OCI-LY3 (cell line): ENCODE measurements at regions not wholly inside any gene's neighbourhood (a gene's known extent, or its start where the extent isn't known, plus 50 kb on each side); places are given as distances from the start of the nearest gene placed in this dataset.

ENCODE experiments used
- EZH2phosphoT487 ChIP-seq: fragments of 200-600 bp; shearing (Covaris generic); IDR thresholded peaks from 2 replicates; pipeline ENCODE4 v1.6.1; 2018; ENCODE audit warnings: antibody characterized with exemption, mixed run types, low read depth
- TF ChIP-seq, protein P1 (sequence below): fragments of 200-600, 300-600 bp; sonication (generic); IDR thresholded peaks from 2 replicates; pipeline ENCODE4 v1.5.1; 2014; ENCODE audit warnings: antibody characterized with exemption, low read length, low read depth

DNA sequence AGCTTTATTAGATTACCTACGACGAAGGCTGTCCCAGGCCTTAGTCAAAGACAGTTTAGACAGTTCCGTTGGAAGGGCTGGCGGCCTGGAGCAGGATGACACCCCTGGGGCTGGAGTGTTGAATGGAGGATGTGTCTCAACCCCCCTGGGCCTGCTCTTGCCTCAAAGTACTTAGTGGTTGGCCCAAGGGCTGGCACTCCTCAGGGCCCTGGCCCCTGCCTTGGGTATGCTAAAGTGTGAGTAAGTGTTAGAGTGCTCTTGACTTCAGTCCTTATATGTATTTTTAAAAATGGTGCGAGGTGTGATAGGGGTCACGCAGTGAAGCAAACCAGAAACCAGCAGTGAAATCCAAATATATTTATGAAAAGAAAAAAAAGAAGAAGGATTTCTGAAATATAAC is 261.6 kb downstream of the KTN1 start:
- TF ChIP-seq, protein P1, sequence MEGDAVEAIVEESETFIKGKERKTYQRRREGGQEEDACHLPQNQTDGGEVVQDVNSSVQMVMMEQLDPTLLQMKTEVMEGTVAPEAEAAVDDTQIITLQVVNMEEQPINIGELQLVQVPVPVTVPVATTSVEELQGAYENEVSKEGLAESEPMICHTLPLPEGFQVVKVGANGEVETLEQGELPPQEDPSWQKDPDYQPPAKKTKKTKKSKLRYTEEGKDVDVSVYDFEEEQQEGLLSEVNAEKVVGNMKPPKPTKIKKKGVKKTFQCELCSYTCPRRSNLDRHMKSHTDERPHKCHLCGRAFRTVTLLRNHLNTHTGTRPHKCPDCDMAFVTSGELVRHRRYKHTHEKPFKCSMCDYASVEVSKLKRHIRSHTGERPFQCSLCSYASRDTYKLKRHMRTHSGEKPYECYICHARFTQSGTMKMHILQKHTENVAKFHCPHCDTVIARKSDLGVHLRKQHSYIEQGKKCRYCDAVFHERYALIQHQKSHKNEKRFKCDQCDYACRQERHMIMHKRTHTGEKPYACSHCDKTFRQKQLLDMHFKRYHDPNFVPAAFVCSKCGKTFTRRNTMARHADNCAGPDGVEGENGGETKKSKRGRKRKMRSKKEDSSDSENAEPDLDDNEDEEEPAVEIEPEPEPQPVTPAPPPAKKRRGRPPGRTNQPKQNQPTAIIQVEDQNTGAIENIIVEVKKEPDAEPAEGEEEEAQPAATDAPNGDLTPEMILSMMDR, result no peak
- no peak for TF ChIP-seq EZH2phosphoT487
